Non-pigmented ciliary epithelial cell (primary cell): ENCODE measurements at regions not wholly inside any gene's neighbourhood (a gene's known extent, or its start where the extent isn't known, plus 50 kb on each side); places are given as distances from the start of the nearest gene placed in this dataset.
"Not testable (repeated sequence)": the region's sequence is repeated elsewhere in the genome, so short reads cannot be mapped to it uniquely, and the experiment has no call there.

Experiments used
- DNase-seq: peaks from one replicate; pipeline ENCODE4 v3.0.0-alpha.2; 2010; ENCODE audit warnings: low read depth

GRCh38 chr2:204360218-204361007, 184.9 kb upstream of the PARD3B start:
- no peak for DNase-seq

- no peak for DNase-seq
These were observed 183.5 kb upstream of the PARD3B start for GRCh38 chr2:204361738-204362137.

- no peak for DNase-seq
These were observed 182.7 kb upstream of the PARD3B start for GRCh38 chr2:204362581-204362980.

- no peak for DNase-seq
These were observed 181.8 kb upstream of the PARD3B start for GRCh38 chr2:204363513-204363912.

- DNase-seq = no peak
These were observed 180.3 kb upstream of the PARD3B start for GRCh38 chr2:204364860-204365535.

GRCh38 chr2:204365811-204366210, 179.5 kb upstream of the PARD3B start:
- no peak for DNase-seq

GRCh38 chr2:204367466-204367865, 177.8 kb upstream of the PARD3B start:
- no peak for DNase-seq

- DNase-seq = no peak
These were observed 175.0 kb upstream of the PARD3B start for GRCh38 chr2:204370172-204370718.

GRCh38 chr2:204373942-204374341, 171.3 kb upstream of the PARD3B start:
- no peak for DNase-seq

GRCh38 chr2:204380141-204380881, 165.0 kb upstream of the PARD3B start:
- no peak for DNase-seq

- no peak for DNase-seq
These were observed 158.6 kb upstream of the PARD3B start for GRCh38 chr2:204386668-204387067.

GRCh38 chr2:204389120-204389519, 156.2 kb upstream of the PARD3B start:
- DNase-seq = no peak

- no peak for DNase-seq
These were observed 155.4 kb upstream of the PARD3B start for GRCh38 chr2:204389856-204390255.

- no peak for DNase-seq
These were observed 149.7 kb upstream of the PARD3B start for GRCh38 chr2:204395539-204395938.

- DNase-seq = no peak
These were observed 144.2 kb upstream of the PARD3B start for GRCh38 chr2:204401114-204401513.

- no peak for DNase-seq
These were observed 137.9 kb upstream of the PARD3B start for GRCh38 chr2:204407204-204408014.

GRCh38 chr2:204412782-204413181, 132.5 kb upstream of the PARD3B start:
- not testable (repeated sequence) for DNase-seq

- no peak for DNase-seq
These were observed 129.7 kb upstream of the PARD3B start for GRCh38 chr2:204415406-204416181.

- no peak for DNase-seq
These were observed 129.0 kb upstream of the PARD3B start for GRCh38 chr2:204416236-204416635.

GRCh38 chr2:204425821-204426220, 119.5 kb upstream of the PARD3B start:
- no peak for DNase-seq

- DNase-seq = no peak
These were observed 116.6 kb upstream of the PARD3B start for GRCh38 chr2:204428675-204429074.
